ENCODE measurements at regions not wholly inside any gene's neighbourhood (a gene's known extent, or its start where the extent isn't known, plus 50 kb on each side); places are given as distances from the start of the nearest gene placed in this dataset.
A peak's percentile ranks its signal among the peaks of the same experiment; 100 is the strongest.

GRCh38 chr13:106917673-106918556 lies 350.0 kb upstream of the ARGLU1 start:
- peak; percentile 55 for TF ChIP-seq CTCF (conservative IDR thresholded peaks at IDR 0.05; ENCODE audit: low read length)
- TF ChIP-seq EZH2phosphoT487 (IDR thresholded peaks at IDR 0.05; ENCODE audit: borderline replicate concordance) = no peak
